ENCODE measurements at regions not wholly inside any gene's neighbourhood (a gene's known extent, or its start where the extent isn't known, plus 50 kb on each side); places are given as distances from the start of the nearest gene placed in this dataset.

DNA sequence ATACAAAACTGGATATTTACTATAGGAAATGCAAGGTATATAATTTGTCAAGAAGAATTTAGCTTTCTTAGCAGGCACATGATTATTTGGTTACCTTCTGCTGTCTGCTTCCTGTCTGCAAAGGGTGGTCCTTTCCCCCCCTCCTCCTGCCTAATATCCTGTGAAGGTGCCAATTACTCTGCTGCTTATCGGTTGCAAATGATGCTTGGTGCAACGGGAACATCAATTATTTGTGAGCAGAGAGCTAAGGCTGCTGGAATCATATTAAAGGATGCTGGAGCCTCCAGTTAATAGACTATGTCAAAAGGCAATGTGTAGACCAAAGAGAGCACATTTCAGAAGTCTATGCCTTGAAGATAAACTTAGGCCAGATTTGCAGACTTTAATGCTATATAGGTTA is 443.7 kb upstream of the ONECUT1 start:
- H3K4me1 ChIP-seq (ENCODE audit: insufficient read depth, low read length) = no peaks in the 10 kb centered on the region
- no peaks in the 10 kb centered on the region for H3K36me3 ChIP-seq (ENCODE audit: insufficient read depth, low read length)

DNA sequence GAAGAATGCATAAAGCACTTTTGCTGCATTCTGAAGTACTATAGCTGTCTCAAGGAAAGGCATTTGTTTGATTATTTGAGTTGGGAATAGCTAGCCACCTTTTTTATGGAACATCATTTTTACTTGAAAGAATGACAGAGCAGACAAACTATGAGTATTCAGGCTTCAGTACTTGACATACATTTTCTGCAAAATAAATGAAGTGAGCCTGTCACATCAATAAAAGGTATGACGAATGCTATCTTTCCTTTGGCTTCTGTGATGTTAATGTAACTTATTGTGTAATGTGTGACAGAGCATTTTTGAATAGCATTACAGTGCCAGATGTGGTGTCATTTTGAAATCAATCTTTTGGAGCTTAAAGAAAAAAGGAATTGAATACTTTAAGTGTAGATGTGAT is 440.3 kb upstream of the ONECUT1 start:
- Histone ChIP-seq H3K4me1 (ENCODE audit: insufficient read depth, low read length) (no peaks in the 10 kb centered on the region), H3K36me3 (ENCODE audit: insufficient read depth, low read length) (no peaks in the 10 kb centered on the region), H3K9ac (ENCODE audit: low read depth, low read length) (no peak overlapping the region), H3K9me3 (ENCODE audit: control insufficient read depth, insufficient read depth, low read length) (no peaks in the 10 kb centered on the region)

More for the DNA sequence above, 443.7 kb upstream of the ONECUT1 start:
- Histone ChIP-seq H3K9me3 (ENCODE audit: control insufficient read depth, insufficient read depth, low read length) (no peaks in the 10 kb centered on the region), H3K9ac (ENCODE audit: low read depth, low read length) (no peak overlapping the region)

DNA sequence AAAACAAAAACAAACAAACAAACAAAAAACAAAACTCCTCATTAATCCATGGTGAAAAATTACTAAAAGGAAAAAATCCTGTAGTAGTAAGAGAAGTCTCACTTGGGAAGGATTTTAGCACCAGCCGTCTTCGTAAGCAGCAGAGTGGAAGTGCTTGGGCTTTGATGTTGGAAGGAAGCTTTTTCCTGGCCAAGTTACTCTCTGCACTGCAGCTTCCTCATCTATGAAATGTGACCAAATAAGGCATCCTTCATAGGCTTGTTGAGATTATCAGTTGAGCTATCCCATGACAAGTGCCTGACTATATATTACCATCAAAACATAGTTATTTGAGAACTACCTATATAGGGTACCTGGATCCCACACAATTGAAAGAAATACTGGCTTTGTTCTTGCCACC is 436.4 kb upstream of the ONECUT1 start:
- Histone ChIP-seq H3K9ac (ENCODE audit: low read depth, low read length) (no peak overlapping the region), H3K4me1 (ENCODE audit: insufficient read depth, low read length) (no peaks in the 10 kb centered on the region), H3K9me3 (ENCODE audit: control insufficient read depth, insufficient read depth, low read length) (no peaks in the 10 kb centered on the region), H3K36me3 (ENCODE audit: insufficient read depth, low read length) (no peaks in the 10 kb centered on the region)

DNA sequence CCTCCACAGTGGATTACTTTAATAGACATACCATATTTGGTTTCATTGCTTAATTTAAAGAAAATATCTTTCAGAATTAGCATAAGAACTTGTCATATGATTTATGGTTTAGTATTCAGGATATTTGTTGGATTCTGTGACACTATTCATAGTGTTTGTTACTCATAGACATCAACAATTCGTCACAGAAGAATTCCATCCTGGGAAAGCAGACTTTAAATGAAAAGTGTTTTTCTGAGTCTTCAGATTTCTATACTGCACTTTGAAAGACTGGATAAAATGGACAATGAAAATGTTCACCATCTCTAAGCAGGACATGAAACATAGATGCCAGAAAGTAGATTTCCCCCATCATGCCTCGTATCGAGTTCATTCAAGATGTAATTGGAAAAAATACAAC is 435.6 kb upstream of the ONECUT1 start:
- no peaks in the 10 kb centered on the region for H3K36me3 ChIP-seq (ENCODE audit: insufficient read depth, low read length)
- H3K4me1 ChIP-seq (ENCODE audit: insufficient read depth, low read length) = no peaks in the 10 kb centered on the region
- no peak overlapping the region for H3K9ac ChIP-seq (ENCODE audit: low read depth, low read length)
- no peaks in the 10 kb centered on the region for H3K9me3 ChIP-seq (ENCODE audit: control insufficient read depth, insufficient read depth, low read length)

DNA sequence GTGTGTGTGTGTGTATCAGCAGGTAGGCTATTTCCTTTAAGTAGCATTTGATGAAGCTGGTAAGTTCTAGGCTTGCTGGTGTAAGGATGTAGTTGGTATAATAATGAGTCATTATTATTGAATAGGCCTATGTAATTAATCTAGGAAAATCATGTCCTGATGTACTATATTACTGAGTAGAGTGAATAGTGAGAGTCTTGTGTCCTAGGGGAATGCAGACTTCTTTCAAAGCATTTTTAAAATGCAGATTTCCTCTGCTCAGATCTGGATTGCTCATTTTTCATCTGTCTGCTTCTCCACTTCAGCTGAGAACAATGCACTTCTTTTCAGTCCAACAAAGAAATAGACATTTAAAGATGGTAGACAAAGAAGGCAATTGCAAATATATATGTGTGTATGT is 434.2 kb upstream of the ONECUT1 start:
- Histone ChIP-seq H3K9me3 (ENCODE audit: control insufficient read depth, insufficient read depth, low read length) (no peaks in the 10 kb centered on the region), H3K4me1 (ENCODE audit: insufficient read depth, low read length) (no peaks in the 10 kb centered on the region), H3K36me3 (ENCODE audit: insufficient read depth, low read length) (no peaks in the 10 kb centered on the region), H3K9ac (ENCODE audit: low read depth, low read length) (no peak overlapping the region)

DNA sequence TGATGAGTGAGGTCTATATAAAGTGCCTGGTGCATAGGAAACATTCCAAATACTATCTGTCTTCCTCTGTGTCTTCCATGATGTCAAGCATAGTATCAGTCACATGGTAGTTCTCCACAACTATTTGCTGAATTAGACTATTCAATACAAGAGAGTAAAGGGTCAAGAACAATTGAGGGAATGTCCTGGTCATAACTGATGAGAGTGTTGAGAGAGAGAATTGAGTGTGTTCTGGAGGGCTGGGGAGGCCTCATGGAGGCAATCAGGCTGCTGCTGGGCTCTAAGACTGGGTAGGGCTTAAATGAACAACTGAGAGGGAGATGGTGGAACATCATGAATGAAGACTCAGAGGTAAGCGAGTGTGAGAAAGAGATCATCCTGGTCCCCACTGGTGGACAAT is 433.7 kb upstream of the ONECUT1 start:
- H3K9me3 ChIP-seq (ENCODE audit: control insufficient read depth, insufficient read depth, low read length) = no peaks in the 10 kb centered on the region
- H3K9ac ChIP-seq (ENCODE audit: low read depth, low read length) = no peak overlapping the region
- H3K36me3 ChIP-seq (ENCODE audit: insufficient read depth, low read length) = no peaks in the 10 kb centered on the region
- H3K4me1 ChIP-seq (ENCODE audit: insufficient read depth, low read length) = no peaks in the 10 kb centered on the region

DNA sequence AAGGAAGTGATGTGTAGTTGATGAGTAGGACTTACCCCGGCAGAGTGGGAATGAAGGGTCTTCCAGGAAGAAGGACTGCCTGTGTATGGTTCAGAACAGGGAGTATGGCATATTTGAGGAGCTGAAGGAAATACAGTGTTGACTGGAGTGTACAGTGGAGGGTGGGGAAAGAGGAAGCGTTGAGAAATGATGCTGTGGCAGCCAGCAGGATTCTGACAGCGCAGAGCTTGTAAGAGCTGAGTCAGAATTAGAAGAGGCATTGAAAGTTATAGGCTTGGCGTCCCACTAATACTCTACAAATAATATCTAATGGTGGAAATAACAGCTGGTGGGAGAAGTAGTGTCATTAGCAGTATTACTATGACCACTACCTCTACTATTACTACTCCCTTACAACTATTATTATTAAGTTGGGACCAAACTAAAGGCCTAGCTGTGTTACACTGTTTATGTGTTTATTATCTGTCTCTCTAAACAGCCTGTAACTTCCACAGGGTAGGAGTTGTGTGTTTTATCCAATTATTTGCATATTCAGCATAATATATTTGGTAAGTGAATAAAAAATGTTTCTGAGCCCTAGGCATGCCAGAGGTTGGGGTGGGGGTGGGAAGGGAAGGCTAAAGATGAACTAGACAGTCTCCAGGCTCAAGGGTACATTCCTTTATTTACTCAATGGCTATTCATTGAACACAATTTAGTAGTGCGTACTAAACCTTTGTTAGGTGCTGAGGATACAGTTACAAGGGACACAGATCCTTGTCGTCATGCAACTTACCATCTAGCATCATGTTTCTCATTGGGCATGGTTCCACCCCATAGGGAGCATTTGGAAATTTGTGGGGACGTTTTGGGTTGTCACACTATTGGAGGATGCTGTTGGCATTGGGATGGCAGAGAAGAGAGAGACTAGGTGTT is 428.8 kb upstream of the ONECUT1 start:
- no peaks in the 10 kb centered on the region for H3K36me3 ChIP-seq (ENCODE audit: insufficient read depth, low read length)
- no peak overlapping the region for H3K9ac ChIP-seq (ENCODE audit: low read depth, low read length)
- no peaks in the 10 kb centered on the region for H3K9me3 ChIP-seq (ENCODE audit: control insufficient read depth, insufficient read depth, low read length)
- no peaks in the 10 kb centered on the region for H3K4me1 ChIP-seq (ENCODE audit: insufficient read depth, low read length)

DNA sequence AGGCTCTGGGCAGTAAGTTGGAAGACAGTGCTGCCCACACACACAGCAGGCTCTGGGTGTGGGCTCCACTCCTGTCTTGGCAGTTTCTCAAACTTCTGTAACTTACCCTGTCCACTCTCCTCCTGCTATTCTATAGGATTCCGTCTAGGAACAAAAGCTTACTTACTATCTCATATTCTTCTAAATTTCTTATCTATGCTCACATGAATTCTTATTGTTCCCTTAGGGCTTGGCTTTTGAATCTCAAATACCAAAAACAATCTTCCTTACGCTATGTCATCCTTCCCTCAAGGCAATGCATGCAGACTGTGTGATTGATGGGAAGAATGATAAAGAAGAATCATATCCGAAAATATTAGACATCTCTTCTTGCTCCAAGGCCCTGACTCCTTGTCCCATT is 425.9 kb upstream of the ONECUT1 start:
- Histone ChIP-seq H3K9ac (ENCODE audit: low read depth, low read length) (no peak overlapping the region), H3K4me1 (ENCODE audit: insufficient read depth, low read length) (peaks cover 1% of the 10 kb centered on the region; the same call in 1 of the 2 replicates), H3K36me3 (ENCODE audit: insufficient read depth, low read length) (no peaks in the 10 kb centered on the region), H3K9me3 (ENCODE audit: control insufficient read depth, insufficient read depth, low read length) (no peaks in the 10 kb centered on the region)

DNA sequence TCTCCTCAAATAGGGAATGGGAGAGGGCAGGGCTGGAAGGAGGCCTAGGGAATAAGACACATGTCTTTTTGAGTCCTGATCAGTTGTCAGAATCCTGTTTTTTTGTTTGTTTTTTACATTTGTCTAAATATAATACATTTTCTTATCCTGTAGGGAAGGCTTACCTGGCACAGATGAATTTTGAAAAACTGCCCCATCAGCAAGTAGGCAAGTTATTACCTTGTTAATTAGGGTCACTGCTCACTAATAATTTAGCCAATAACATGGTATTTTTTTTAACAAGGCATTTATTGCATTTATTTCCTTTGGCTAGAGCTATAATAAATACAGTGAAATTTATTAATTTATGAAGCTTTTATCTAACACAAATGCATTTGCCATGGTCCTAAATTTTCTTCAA is 423.2 kb upstream of the ONECUT1 start:
- Histone ChIP-seq H3K36me3 (ENCODE audit: insufficient read depth, low read length) (no peaks in the 10 kb centered on the region), H3K9me3 (ENCODE audit: control insufficient read depth, insufficient read depth, low read length) (no peaks in the 10 kb centered on the region), H3K4me1 (ENCODE audit: insufficient read depth, low read length) (peaks cover 5% of the 10 kb centered on the region; the same call in 1 of the 2 replicates), H3K9ac (ENCODE audit: low read depth, low read length) (no peak overlapping the region)

DNA sequence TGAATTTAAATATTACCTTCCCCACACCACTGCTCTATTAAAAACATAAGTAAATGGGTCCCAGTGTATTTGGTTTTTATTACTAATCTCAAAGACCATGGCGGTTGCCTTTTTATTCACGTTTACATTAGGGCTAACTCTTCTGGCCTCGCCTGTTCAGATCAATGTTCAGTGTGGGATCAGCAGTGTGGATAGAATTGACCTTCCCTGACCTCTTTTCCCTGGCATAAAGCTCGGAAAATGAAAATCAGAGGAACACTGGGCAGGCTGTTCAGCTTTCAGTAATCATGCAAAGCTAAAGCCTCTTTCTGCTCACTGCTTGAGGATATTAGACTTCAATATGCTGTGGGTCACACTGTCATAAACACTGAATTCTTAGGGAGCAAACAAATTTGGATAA is 422.6 kb upstream of the ONECUT1 start:
- no peaks in the 10 kb centered on the region for H3K36me3 ChIP-seq (ENCODE audit: insufficient read depth, low read length)
- H3K9me3 ChIP-seq (ENCODE audit: control insufficient read depth, insufficient read depth, low read length) = no peaks in the 10 kb centered on the region
- no peak overlapping the region for H3K9ac ChIP-seq (ENCODE audit: low read depth, low read length)
- peaks cover 5% of the 10 kb centered on the region; the same call in 1 of the 2 replicates for H3K4me1 ChIP-seq (ENCODE audit: insufficient read depth, low read length)

DNA sequence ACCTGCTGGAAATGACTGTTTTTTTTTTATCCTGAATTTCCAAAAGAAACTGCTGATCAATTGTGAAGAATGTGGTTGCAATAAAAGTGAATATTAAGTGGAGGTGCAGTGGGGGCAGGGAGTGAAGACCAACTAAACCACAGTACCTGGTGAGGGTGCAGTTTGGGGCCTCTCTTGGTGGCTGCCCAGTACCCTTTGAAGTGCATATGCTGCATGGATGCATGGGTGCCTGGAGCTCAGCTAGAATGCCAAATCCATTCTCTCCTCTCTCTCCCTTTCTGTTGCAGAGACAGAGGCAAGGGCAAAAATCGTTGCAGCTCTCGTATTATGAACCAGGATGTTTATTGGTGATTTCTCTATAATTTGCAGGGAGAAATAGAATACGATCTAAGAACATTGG is 420.5 kb upstream of the ONECUT1 start:
- H3K4me1 ChIP-seq (ENCODE audit: insufficient read depth, low read length) = peaks cover 5% of the 10 kb centered on the region; the same call in 1 of the 2 replicates
- H3K36me3 ChIP-seq (ENCODE audit: insufficient read depth, low read length) = no peaks in the 10 kb centered on the region
- H3K9ac ChIP-seq (ENCODE audit: low read depth, low read length) = no peak overlapping the region
- H3K9me3 ChIP-seq (ENCODE audit: control insufficient read depth, insufficient read depth, low read length) = no peaks in the 10 kb centered on the region

DNA sequence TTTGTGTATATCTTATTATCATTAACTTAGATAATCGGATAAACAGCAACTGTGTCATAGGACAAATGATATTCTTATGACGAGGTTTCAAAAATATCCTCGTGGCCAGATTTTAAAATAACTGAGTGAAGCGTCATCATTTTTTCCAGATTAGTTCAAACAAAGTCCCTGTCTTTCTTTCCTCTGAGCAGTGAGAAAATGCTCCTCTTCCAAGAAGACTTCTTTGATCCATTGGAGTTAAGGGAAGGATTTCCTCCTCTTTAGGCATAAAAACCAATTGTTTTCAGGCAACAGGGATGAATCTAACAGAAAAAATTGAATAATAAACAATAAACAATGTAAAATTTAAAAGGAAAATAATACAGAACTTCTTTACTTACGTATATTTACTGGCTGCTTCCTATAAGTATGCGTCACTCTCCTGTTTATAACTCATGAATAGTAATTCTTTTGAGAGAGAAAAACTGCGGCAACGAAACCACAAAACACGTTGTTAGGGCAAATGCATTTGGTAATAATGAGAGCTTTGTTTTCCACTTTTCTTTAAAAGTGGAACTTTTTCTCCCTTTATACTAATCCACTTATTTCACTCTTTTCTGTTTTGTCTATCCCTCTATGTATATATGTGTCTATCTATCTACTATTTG is 419.4 kb upstream of the ONECUT1 start:
- H3K36me3 ChIP-seq (ENCODE audit: insufficient read depth, low read length) = no peaks in the 10 kb centered on the region
- no peaks in the 10 kb centered on the region for H3K9me3 ChIP-seq (ENCODE audit: control insufficient read depth, insufficient read depth, low read length)
- H3K9ac ChIP-seq (ENCODE audit: low read depth, low read length) = no peak overlapping the region
- peaks cover 5% of the 10 kb centered on the region; the same call in 1 of the 2 replicates for H3K4me1 ChIP-seq (ENCODE audit: insufficient read depth, low read length)

DNA sequence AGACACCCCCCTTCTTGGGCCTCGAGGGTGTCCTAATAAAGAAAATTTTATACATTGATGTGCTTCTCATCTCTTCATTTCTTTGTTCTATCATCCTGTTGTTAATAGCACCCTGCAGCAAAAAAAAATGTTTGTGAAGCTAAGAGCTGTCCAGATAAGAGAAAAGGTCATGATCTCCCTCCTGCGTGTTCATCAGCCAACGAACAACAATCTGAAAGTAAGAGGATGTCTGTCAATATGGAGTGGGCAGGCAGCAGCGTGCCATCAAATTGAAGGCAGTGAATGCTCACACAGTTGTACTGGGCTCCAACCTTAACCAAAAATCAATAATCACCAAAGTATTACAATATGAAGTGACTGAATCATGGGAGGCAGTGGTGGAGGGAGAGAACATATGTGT is 418.6 kb upstream of the ONECUT1 start:
- H3K9ac ChIP-seq (ENCODE audit: low read depth, low read length) = no peak overlapping the region
- H3K4me1 ChIP-seq (ENCODE audit: insufficient read depth, low read length) = peaks cover 5% of the 10 kb centered on the region; the same call in 1 of the 2 replicates
- H3K9me3 ChIP-seq (ENCODE audit: control insufficient read depth, insufficient read depth, low read length) = no peaks in the 10 kb centered on the region
- H3K36me3 ChIP-seq (ENCODE audit: insufficient read depth, low read length) = no peaks in the 10 kb centered on the region

DNA sequence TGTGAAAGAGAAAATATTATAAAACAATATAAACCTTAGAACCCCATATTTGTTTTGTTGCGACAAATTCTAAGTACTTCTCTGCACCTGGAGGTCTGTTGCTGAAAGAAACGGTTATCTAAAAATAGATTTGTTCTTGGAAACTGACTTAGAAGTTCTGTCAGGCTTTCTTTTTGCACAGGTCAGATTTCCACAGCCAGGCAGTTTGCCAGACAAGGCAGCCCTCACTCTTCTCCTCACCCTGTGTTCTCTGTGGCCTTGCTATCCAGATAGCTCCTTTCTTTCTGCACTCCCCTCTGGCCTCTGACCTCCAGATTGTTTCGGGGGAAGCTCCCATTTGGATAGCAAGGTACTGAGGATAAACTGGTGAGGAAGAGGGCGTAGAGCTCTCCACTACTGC is 413.3 kb upstream of the ONECUT1 start:
- Histone ChIP-seq H3K36me3 (ENCODE audit: insufficient read depth, low read length) (no peaks in the 10 kb centered on the region), H3K9ac (ENCODE audit: low read depth, low read length) (no peak overlapping the region), H3K9me3 (ENCODE audit: control insufficient read depth, insufficient read depth, low read length) (no peaks in the 10 kb centered on the region), H3K4me1 (ENCODE audit: insufficient read depth, low read length) (peaks cover 3% of the 10 kb centered on the region; the same call in 1 of the 2 replicates)

DNA sequence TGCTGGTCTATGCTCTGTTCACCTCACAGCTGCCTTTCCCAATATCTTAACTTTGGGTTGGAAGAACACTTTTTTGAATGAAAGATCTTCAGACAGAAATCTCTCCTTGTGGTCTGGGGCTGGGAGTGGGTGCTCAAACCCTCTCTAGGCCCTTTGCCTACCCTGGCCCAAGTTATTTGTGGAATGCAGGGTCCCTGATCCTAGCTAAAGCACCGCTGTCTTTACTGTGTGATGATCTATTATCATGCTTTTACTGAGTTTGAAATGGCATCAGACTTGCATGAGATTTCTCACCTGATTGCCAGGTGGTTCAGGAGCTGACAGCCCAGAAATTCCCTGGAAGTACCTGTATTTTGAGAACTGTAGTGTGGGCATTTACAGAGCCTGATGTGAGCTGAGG is 412.7 kb upstream of the ONECUT1 start:
- Histone ChIP-seq H3K9me3 (ENCODE audit: control insufficient read depth, insufficient read depth, low read length) (no peaks in the 10 kb centered on the region), H3K4me1 (ENCODE audit: insufficient read depth, low read length) (peaks cover 3% of the 10 kb centered on the region; the same call in 1 of the 2 replicates)

More for the DNA sequence above, 412.7 kb upstream of the ONECUT1 start:
- H3K9ac ChIP-seq (ENCODE audit: low read depth, low read length) = no peak overlapping the region
- no peaks in the 10 kb centered on the region for H3K36me3 ChIP-seq (ENCODE audit: insufficient read depth, low read length)

All from ES-I3 (cell line).